Endothelial cell of umbilical vein (primary cell): ENCODE measurements at regions not wholly inside any gene's neighbourhood (a gene's known extent, or its start where the extent isn't known, plus 50 kb on each side); places are given as distances from the start of the nearest gene placed in this dataset.

Experiments
- BruUV-seq: library from RNA; stranded (reverse); fragments of 400-500 nt; replicated peaks from 2 replicates; lab custom pipeline; 2021; lab: Mats Ljungman, UMichigan
- CTCF ChIA-PET: fragments of 300-600, 350-600 bp; sonication (Branson Sonifier 250); formaldehyde crosslinking; loops from one replicate; lab custom pipeline; 2021; ENCODE audit warnings: antibody characterized with exemption, inconsistent platforms; lab: Charles Lee
- POLR2A ChIA-PET: fragments of 300-600, 350-600 bp; sonication (Branson Sonifier 250); formaldehyde crosslinking; loops from one replicate; lab custom pipeline; 2021; ENCODE audit warnings: antibody characterized with exemption, inconsistent platforms; lab: Charles Lee
- DNase-seq: peaks from one replicate; pipeline ENCODE4 v3.0.0-alpha.2; 2011; ENCODE audit warnings: low read depth, low spot score
- FAIRE-seq: peaks from 2 replicates; lab custom pipeline; 2011; peaks lifted over from hg19 to GRCh38; lab: Jason Lieb, UNC
- H2AFZ ChIP-seq: 2 replicates; pipeline ENCODE4 v1.6.0; 2012; ENCODE audit warnings: low read depth, low read length, control low read depth, inconsistent platforms
- H3K27ac ChIP-seq: 2 replicates; pipeline ENCODE4 v1.5.1; 2011; ENCODE audit warnings: low read depth, mild to moderate bottlenecking, control low read depth, low read length, moderate library complexity; ENCODE audit not compliant: insufficient read depth
- H3K27me3 ChIP-seq, 2 experiments: 2 replicates each; pipeline versions ENCODE4 v1.6.0 to v1.6.1; 2011; ENCODE audit warnings: low read length in 2 of 2, mixed read lengths in 1 of 2; ENCODE audit not compliant: control insufficient read depth in 2 of 2, insufficient read depth in 2 of 2
- H3K36me3 ChIP-seq, 2 experiments: 2 replicates in 1 of 2; 3 replicates in 1 of 2; pipeline ENCODE4 v1.5.1; 2011; ENCODE audit warnings: low read length in 2 of 2, mild to moderate bottlenecking in 1 of 2, moderate library complexity in 1 of 2; ENCODE audit not compliant: control insufficient read depth in 2 of 2, insufficient read depth in 2 of 2; ENCODE audit errors: extremely low read depth in 1 of 2
- H3K4me1 ChIP-seq: 3 replicates; pipeline ENCODE4 v1.5.1; 2011; ENCODE audit warnings: mild to moderate bottlenecking, low read length; ENCODE audit not compliant: control insufficient read depth, insufficient read depth; ENCODE audit errors: extremely low read depth
- H3K4me2 ChIP-seq: 2 replicates; pipeline ENCODE4 v1.6.1; 2011; ENCODE audit warnings: low read length, control low read depth, mixed read lengths; ENCODE audit not compliant: insufficient read depth
- H3K4me3 ChIP-seq, 3 experiments: fragments of 200-600 bp in 1 of 3; sonication (generic), shearing (Covaris generic) in 1 of 3; replicated peaks in 1 of 3; 2 replicates each; pipeline ENCODE4 v1.5.1; 2011 to 2016; ENCODE audit warnings: control low read depth in 3 of 3, low read length in 3 of 3, mild to moderate bottlenecking in 2 of 3, inconsistent platforms in 1 of 3, low read depth in 1 of 3, moderate library complexity in 1 of 3; ENCODE audit not compliant: insufficient read depth in 1 of 3
- H3K79me2 ChIP-seq: 2 replicates; pipeline ENCODE4 v1.6.0; 2012; ENCODE audit warnings: low read length, inconsistent platforms; ENCODE audit not compliant: control insufficient read depth, insufficient read depth
- H3K9ac ChIP-seq: replicated peaks from 2 replicates; pipeline ENCODE3; 2011; ENCODE audit warnings: low read length, control low read depth; ENCODE audit not compliant: insufficient read depth; ENCODE audit errors: extremely low read depth
- H3K9me1 ChIP-seq: replicated peaks from 3 replicates; pipeline ENCODE4 v1.6.0; 2011; ENCODE audit warnings: mild to moderate bottlenecking, low read length; ENCODE audit not compliant: control insufficient read depth, insufficient read depth; ENCODE audit errors: extremely low read depth
- H3K9me3 ChIP-seq: replicated peaks from 2 replicates; pipeline ENCODE4 v1.5.1; 2012; ENCODE audit warnings: low read length, inconsistent platforms; ENCODE audit not compliant: control insufficient read depth, insufficient read depth
- H4K20me1 ChIP-seq: replicated peaks from 2 replicates; pipeline ENCODE3; 2011; ENCODE audit warnings: mild to moderate bottlenecking, low read length; ENCODE audit not compliant: control insufficient read depth, insufficient read depth; ENCODE audit errors: extremely low read depth
- CTCF ChIP-seq, 2 donors: IDR thresholded peaks; 1 replicate in 1 of 2; 2 replicates in 1 of 2; pipeline ENCODE4 v1.5.1; 2011; ENCODE audit warnings: low read length in 2 of 2, mild to moderate bottlenecking in 2 of 2, moderate library complexity in 2 of 2, control low read depth in 1 of 2, inconsistent platforms in 1 of 2, low read depth in 1 of 2; ENCODE audit not compliant: insufficient read depth in 1 of 2; ENCODE audit errors: extremely low read depth in 1 of 2
- EZH2 ChIP-seq: IDR thresholded peaks from 2 replicates; pipeline ENCODE4 v1.6.1; 2012; ENCODE audit warnings: borderline replicate concordance, low read depth, mild to moderate bottlenecking, moderate library complexity, low read length, inconsistent platforms; ENCODE audit not compliant: severe bottlenecking
- FOS ChIP-seq: IDR thresholded peaks from 2 replicates; pipeline ENCODE4 v1.6.1; 2011; ENCODE audit warnings: mild to moderate bottlenecking, low read length, moderate library complexity, borderline replicate concordance; ENCODE audit not compliant: insufficient read depth
- GATA2 ChIP-seq: IDR thresholded peaks from 2 replicates; pipeline ENCODE4 v1.7.0; 2011; ENCODE audit warnings: low read depth, mild to moderate bottlenecking, moderate library complexity, mixed read lengths, low read length; ENCODE audit not compliant: insufficient read length, insufficient read depth
- JUN ChIP-seq: IDR thresholded peaks from 2 replicates; pipeline ENCODE4 v1.6.1; 2011; ENCODE audit warnings: borderline replicate concordance, low read depth; ENCODE audit not compliant: insufficient read length, insufficient read depth
- MAX ChIP-seq: IDR thresholded peaks from 2 replicates; pipeline ENCODE4 v1.6.1; 2011; ENCODE audit not compliant: insufficient read depth, insufficient read length
- MYC ChIP-seq: IDR thresholded peaks from one replicate; pipeline ENCODE4 v1.6.1; 2011; ENCODE audit warnings: mild to moderate bottlenecking, low read depth, low read length
- POLR2A ChIP-seq: IDR thresholded peaks from 2 replicates; pipeline ENCODE4 v1.6.1; 2012; ENCODE audit warnings: low read depth, mild to moderate bottlenecking, control low read depth, low read length
- POLR2AphosphoS5 ChIP-seq: IDR thresholded peaks from 2 replicates; pipeline ENCODE4 v1.6.1; 2012; ENCODE audit warnings: low read depth, mild to moderate bottlenecking, control low read depth, low read length, moderate library complexity; ENCODE audit not compliant: insufficient read depth
- dilution Hi-C: fragments of 300-500 bp; cut with MboI; formaldehyde crosslinking; loops from one replicate; pipeline ENCODE4 v1.15.0; 2019; ENCODE audit warnings: low sequenced_read_pairs; ENCODE audit not compliant: extremely low pct_ligation_motif_present
- intact Hi-C: fragments of 100-400 bp; cut with micrococcal nuclease; formaldehyde crosslinking; loops from one replicate; pipeline ENCODE4 v1.10.0; 2022

- DNase-seq (no peak), FAIRE-seq (no peak)
- ChIA-PET CTCF (no interaction called here), POLR2A (no interaction called here)
- H3K27me3 ChIP-seq = no peaks in the 10 kb centered on the region
- TF ChIP-seq MYC (no peak), POLR2AphosphoS5 (no peak), FOS (no peak), MAX (no peak), JUN (no peak), EZH2 (no peak), GATA2 (no peak), POLR2A (no peak), CTCF (IDR thresholded peaks at IDR 0.05; ENCODE audit: extremely low read depth in 1 of 2, insufficient read depth in 1 of 2, low read depth in 1 of 2, low read length in 2 of 2) (no peak)
- no peaks in the 10 kb centered on the region for H3K9me1 ChIP-seq
- H4K20me1 ChIP-seq = no peaks in the 10 kb centered on the region
- no peaks in the 10 kb centered on the region for H3K36me3 ChIP-seq
- no peak overlapping the region for H3K9ac ChIP-seq
- H3K27ac ChIP-seq = no peak overlapping the region
- H3K4me1 ChIP-seq = no peaks in the 10 kb centered on the region
- no peak overlapping the region for H3K4me3 ChIP-seq
- no peaks in the 10 kb centered on the region for H3K79me2 ChIP-seq
- BruUV-seq = no TSS peak
- intact Hi-C loops = no loop called here
- H3K4me2 ChIP-seq = no peak overlapping the region
- no peaks in the 10 kb centered on the region for H3K9me3 ChIP-seq
- H2AFZ ChIP-seq = no peak overlapping the region
- dilution Hi-C loops = no loop called here
These were observed 151.9 kb upstream of the CWC22 start for GRCh38 chr2:180158961-180159360.
